22Rv1 (cell line): ENCODE measurements at regions not wholly inside any gene's neighbourhood (a gene's known extent, or its start where the extent isn't known, plus 50 kb on each side); places are given as distances from the start of the nearest gene placed in this dataset.

Experiments used
- H3K27ac ChIP-seq: fragments of 450-650 bp; 2 replicates; pipeline ENCODE4 v1.5.1; 2017
- ZFX ChIP-seq: fragments of 450-650 bp; IDR thresholded peaks from 2 replicates; pipeline ENCODE4 v1.6.1; 2017; ENCODE audit warnings: antibody characterized with exemption, borderline replicate concordance
- TF ChIP-seq, protein P1 (sequence below): fragments of 450-650 bp; IDR thresholded peaks from 2 replicates; pipeline ENCODE4 v1.5.1; 2017; ENCODE audit warnings: mild to moderate bottlenecking

DNA sequence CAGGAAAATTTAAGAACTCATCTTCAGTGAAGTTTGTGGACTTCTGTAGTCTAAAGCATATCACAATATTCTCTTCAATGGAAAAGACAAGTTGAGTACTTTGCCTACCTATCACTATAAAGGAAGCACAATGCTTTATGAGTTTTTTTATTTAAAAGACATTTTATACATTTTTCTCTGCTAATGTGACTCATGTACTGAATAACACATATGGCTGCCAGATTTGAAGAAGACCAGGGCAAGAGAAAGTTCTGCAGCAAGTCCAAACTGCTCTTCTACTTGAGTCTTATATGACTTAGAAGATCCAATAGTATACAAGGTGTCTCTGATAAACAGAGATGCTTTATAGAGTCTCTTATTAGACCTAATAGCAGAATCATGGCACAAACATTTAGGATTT, 978.4 kb downstream of the TLE4 start:
- no peak overlapping the region for H3K27ac ChIP-seq
- TF ChIP-seq, protein P1, sequence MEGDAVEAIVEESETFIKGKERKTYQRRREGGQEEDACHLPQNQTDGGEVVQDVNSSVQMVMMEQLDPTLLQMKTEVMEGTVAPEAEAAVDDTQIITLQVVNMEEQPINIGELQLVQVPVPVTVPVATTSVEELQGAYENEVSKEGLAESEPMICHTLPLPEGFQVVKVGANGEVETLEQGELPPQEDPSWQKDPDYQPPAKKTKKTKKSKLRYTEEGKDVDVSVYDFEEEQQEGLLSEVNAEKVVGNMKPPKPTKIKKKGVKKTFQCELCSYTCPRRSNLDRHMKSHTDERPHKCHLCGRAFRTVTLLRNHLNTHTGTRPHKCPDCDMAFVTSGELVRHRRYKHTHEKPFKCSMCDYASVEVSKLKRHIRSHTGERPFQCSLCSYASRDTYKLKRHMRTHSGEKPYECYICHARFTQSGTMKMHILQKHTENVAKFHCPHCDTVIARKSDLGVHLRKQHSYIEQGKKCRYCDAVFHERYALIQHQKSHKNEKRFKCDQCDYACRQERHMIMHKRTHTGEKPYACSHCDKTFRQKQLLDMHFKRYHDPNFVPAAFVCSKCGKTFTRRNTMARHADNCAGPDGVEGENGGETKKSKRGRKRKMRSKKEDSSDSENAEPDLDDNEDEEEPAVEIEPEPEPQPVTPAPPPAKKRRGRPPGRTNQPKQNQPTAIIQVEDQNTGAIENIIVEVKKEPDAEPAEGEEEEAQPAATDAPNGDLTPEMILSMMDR, result no peak
- TF ChIP-seq ZFX, result no peak

DNA sequence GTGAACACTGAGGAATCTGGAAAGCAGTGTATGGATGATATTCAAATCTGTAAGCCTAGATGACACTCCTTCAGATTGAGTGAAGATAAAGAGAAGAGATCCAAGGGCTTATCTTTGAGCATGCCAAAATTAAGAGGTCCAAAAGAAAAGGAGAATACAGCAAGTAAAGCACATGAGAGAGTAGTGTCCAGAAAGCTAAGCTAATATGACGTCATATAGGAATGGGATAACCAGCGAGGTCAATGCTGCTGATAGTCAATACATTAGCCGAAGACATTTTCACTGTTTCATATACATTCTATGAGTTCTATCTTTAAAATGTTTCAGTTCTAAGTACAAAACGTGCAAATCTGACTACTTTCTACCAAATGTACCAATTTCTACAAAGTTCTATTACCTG, 975.8 kb downstream of the TLE4 start:
- TF ChIP-seq ZFX, result no peak
- TF ChIP-seq, protein P1, result no peak
- no peak overlapping the region for H3K27ac ChIP-seq

DNA sequence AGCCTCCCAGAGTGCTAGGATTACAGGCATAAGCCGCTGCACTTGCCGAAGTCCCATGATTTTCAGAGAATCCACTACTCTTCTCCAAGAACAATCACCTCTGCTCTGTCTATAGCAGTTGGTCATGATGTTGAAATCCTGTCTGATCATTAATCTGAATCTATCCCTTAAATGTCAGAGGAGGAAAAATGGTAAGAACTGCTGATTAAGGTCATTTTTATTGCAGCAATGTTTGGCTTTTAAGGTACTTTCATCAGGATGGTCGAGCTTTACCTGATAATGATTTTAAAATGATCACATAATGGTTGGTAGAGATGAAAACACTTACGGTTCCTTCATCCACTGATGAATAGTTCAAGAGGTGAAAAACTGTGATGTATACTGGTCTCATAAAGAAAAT, 968.6 kb downstream of the TLE4 start:
- no peak overlapping the region for H3K27ac ChIP-seq
- TF ChIP-seq, protein P1, result no peak
- no peak for TF ChIP-seq ZFX

DNA sequence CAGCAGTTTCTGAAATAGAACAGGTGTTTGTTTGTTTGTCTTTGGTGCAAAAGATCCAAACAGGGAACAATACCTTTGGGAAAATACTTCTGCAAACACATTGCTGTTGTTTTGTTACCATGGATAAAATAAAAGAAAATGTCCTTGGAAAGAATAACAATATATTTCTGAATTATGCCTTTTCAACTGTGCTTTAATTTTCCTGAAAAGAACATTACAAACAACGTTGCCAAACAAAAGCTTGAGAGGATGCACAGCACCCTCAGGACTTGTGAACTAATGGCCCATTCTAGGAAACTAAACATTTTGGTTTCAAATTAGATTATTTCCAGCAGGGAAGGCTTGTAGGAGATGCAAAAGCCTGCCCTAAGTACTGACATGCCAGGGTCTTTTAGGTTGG, 967.2 kb downstream of the TLE4 start:
- H3K27ac ChIP-seq, result no peak overlapping the region
- no peak for TF ChIP-seq ZFX
- TF ChIP-seq, protein P1, result no peak

DNA sequence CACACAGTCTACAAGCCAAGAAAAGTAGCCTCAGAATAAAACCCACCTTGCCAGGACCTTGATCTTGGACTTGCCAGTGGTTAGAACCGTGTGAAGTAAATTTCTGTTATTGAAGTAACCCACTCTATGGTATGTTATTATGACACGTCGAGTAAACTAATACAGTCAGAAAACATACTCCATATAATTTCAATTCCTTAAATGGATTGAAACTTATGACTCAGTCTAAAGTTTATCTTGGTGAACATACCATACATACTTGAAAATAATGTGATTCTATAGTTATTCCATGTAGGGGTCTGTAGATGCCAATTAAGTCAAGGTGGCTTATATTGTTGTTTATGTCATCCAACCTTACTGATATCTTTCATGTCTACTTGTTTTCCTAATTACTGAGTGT, 950.7 kb downstream of the TLE4 start:
- no peak overlapping the region for H3K27ac ChIP-seq
- TF ChIP-seq ZFX, result no peak
- TF ChIP-seq, protein P1, result no peak

DNA sequence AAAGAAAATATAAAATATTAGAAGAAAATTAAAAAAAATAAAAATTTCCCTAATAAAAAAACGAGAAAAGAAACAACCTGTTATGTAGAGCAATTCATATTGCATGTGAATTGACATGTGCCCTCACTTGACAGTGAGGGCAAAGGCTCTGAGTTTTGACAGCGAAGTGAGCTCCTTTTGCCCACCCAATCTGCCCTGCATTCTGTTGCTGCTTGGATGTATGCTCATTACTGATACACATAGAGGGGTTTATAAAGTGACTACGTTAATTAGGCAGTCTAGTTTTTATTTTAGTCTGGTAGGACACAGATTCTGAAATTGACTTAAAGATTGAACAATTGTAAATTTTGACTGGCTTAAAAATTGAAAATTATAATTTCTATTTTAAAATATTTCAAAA, 949.4 kb downstream of the TLE4 start:
- H3K27ac ChIP-seq, result no peak overlapping the region
- TF ChIP-seq, protein P1, result no peak
- TF ChIP-seq ZFX, result no peak

DNA sequence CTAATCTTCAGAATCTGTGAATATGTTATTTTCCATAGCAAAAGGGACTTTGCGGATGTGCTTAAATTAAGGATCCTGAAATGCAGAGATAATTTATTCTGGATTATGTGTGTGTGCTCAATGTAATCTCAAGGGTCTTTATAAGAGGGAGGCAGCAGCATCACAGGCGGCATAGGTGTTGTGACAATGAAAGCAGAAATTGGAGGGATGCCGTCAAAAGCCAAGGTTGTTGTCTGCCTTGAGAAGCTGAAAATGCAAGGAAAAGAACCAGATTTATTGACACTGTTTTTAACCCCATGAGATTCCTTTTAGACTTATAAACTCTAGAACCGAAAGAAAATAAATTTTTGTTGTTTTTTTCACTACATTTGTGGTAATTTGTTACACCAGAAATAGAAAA, 948.5 kb downstream of the TLE4 start:
- TF ChIP-seq, protein P1, result no peak
- TF ChIP-seq ZFX, result no peak
- no peak overlapping the region for H3K27ac ChIP-seq
